ENCODE measurements at regions not wholly inside any gene's neighbourhood (a gene's known extent, or its start where the extent isn't known, plus 50 kb on each side); places are given as distances from the start of the nearest gene placed in this dataset.

GRCh38 chr9:120212153-120212852, 367.7 kb downstream of the CDK5RAP2 start:
- no peak for DNase-seq (ENCODE audit: low spot score)

- DNase-seq (ENCODE audit: low spot score), result no peak
These were observed 369.7 kb downstream of the CDK5RAP2 start for GRCh38 chr9:120210274-120210673.

GRCh38 chr9:120202856-120203654, 376.9 kb downstream of the CDK5RAP2 start:
- no peak for DNase-seq (ENCODE audit: low spot score)

GRCh38 chr9:120198027-120198426, 381.9 kb downstream of the CDK5RAP2 start:
- no peak for DNase-seq (ENCODE audit: low spot score)

GRCh38 chr9:120197605-120198004, 382.4 kb downstream of the CDK5RAP2 start:
- DNase-seq (ENCODE audit: low spot score), result no peak

- no peak for DNase-seq (ENCODE audit: low spot score)
These were observed 388.8 kb downstream of the CDK5RAP2 start for GRCh38 chr9:120191141-120191540.

GRCh38 chr9:120187758-120188157, 392.2 kb downstream of the CDK5RAP2 start:
- DNase-seq (ENCODE audit: low spot score), result no peak

GRCh38 chr9:120186276-120186675, 393.7 kb downstream of the CDK5RAP2 start:
- no peak for DNase-seq (ENCODE audit: low spot score)

- DNase-seq (ENCODE audit: low spot score), result no peak
These were observed 395.7 kb downstream of the CDK5RAP2 start for GRCh38 chr9:120184266-120184665.

- DNase-seq (ENCODE audit: low spot score), result no peak
These were observed 396.4 kb downstream of the CDK5RAP2 start for GRCh38 chr9:120183615-120184014.

GRCh38 chr9:120182011-120182410, 398.0 kb downstream of the CDK5RAP2 start:
- no peak for DNase-seq (ENCODE audit: low spot score)

GRCh38 chr9:120177121-120177520, 402.8 kb downstream of the CDK5RAP2 start:
- DNase-seq (ENCODE audit: low spot score), result no peak

GRCh38 chr9:120175031-120175430, 404.9 kb downstream of the CDK5RAP2 start:
- no peak for DNase-seq (ENCODE audit: low spot score)

- DNase-seq (ENCODE audit: low spot score), result no peak
These were observed 418.2 kb downstream of the CDK5RAP2 start for GRCh38 chr9:120161776-120162175.

- DNase-seq (ENCODE audit: low spot score), result no peak
These were observed 421.7 kb downstream of the CDK5RAP2 start for GRCh38 chr9:120158221-120158620.

GRCh38 chr9:120156376-120156775, 423.6 kb downstream of the CDK5RAP2 start:
- DNase-seq (ENCODE audit: low spot score), result no peak

- no peak for DNase-seq (ENCODE audit: low spot score)
These were observed 426.7 kb downstream of the CDK5RAP2 start for GRCh38 chr9:120153258-120153657.

- DNase-seq (ENCODE audit: low spot score), result no peak
These were observed 427.7 kb downstream of the CDK5RAP2 start for GRCh38 chr9:120152295-120152694.

GRCh38 chr9:120151806-120152205, 428.2 kb downstream of the CDK5RAP2 start:
- DNase-seq (ENCODE audit: low spot score), result no peak

GRCh38 chr9:120151149-120151548, 428.8 kb downstream of the CDK5RAP2 start:
- DNase-seq (ENCODE audit: low spot score), result no peak

- no peak for DNase-seq (ENCODE audit: low spot score)
These were observed 441.0 kb downstream of the CDK5RAP2 start for GRCh38 chr9:120138955-120139354.

GRCh38 chr9:120137186-120137840, 442.7 kb downstream of the CDK5RAP2 start:
- DNase-seq (ENCODE audit: low spot score), result no peak

- DNase-seq (ENCODE audit: low spot score), result no peak
These were observed 443.3 kb downstream of the CDK5RAP2 start for GRCh38 chr9:120136696-120137095.
